ENCODE measurements at regions not wholly inside any gene's neighbourhood (a gene's known extent, or its start where the extent isn't known, plus 50 kb on each side); places are given as distances from the start of the nearest gene placed in this dataset.
A peak's percentile ranks its signal among the peaks of the same experiment; 100 is the strongest.

DNA sequence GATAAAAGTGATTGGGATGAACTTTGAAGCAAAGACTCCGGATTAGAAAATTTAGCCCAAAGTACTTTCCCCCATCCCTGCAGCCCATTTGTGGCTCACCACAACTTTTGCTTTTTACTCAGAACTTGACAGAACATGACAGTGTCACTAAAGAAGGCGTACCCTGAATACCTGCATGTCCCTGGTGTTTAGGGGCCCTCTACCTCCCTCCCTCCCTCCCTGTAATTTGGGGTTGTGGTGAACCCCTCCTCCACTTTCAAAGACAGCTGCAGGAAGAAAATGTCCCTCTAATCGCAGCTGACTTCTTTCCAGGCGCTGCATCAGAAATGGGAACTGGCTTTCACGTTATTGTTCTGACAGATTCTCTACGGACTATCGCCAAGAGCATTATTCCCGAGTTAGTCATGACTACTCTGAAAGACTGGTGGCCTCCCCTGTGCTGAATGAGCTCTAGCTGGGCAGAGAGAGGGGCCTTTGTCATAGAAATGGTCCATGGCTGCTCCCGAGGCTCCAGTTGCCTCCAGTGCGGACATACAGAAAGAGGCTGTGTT lies 93.2 kb upstream of the ARHGEF3 start:
- no peak for DNase-seq (ENCODE audit: low read depth)

DNA sequence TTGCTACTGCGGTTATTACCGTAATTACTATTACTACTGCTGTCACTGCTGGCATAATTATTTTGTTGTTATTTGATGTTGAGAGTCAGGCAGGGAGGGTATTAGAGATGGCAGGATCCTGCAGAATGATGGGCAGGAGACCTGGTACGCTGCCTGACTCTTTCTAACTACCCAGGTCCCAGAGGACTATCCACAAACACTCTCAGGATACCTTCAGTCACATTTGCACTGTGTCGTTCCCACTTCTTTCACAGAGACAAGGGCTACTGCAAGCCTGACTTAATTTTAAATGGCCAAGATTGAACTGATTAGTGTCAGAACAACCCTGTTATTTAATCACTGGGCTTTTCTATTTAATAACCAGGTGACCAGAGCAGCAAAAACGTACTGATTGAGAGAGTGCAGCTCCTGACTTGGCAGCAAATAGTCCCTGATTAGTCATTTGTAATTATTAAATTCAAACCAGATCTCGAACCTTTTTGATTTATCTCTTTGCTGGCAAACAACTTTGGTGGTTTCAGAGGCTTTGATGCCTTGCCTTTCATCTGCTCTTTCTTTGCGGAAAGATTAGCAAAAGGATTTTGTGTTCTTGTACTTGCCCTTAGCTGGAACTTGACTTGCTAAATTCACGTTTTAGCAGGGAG lies 88.8 kb upstream of the ARHGEF3 start:
- no peak for DNase-seq (ENCODE audit: low read depth)

DNA sequence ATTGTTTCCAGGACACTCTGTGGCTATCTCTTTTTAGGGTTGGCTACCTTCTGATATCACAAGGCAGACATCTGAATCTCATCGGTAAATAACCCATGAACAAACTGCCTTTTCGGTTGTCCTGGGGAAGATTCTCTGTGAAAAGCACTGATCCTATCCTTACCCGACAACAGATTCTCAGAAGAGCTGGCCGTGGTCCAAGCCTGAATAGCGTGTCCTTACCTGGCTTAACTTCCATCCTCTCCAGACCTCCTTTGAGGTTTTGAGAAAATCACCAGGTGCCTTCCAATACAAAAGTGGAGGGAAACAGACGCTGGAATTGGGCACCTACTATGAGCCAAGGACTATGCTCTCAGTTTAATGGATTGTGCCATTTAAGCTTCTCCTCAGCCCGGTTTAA lies 87.4 kb upstream of the ARHGEF3 start:
- DNase-seq (ENCODE audit: low read depth) = no peak

DNA sequence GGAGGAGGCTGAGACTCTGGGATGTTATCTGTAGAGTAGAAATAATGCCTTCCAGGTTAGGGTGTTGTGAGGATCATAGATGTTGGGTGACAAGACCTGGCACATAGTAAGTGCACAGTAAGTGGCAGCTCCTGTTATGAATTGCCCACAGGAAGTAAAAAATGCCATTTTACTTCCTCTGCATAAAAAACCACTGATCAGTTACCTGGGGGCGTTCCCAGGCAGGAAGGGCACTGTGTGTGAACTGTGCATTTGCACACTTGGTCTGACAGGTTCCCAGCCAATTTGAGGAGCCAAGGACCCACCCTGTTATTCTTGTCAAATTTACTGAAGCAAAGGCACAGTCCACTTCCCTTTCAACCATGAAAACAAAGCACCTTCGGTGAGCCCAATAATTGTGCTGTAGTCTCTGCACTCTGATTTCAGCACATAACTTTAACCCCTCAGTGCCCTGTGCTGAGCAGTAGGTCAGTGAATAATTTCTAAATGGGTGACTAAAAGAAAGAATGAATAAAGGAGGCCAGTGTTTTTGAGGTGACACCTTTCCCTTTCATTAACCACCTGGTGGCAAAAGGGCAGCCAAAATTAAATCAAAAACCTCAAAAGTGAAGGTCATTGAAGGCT lies 85.8 kb upstream of the ARHGEF3 start:
- no peak for DNase-seq (ENCODE audit: low read depth)

DNA sequence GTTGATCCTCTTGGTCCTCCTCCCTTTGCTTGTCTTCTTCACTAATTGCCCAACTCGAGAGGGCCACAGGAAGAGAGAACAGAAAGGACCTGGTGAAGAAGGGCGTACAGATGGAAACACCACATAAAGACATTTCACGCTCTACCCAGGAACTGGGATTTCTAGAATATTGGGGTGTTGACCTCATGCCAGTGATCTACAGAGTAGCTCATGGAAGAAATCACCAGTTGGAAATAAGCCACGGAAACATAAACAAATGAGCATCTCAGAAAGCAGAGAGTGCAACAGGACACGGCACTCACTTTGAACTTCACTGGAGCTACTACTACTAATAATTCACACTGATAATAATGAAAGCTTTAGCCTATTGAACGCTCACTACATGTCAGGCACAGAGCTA lies 84.6 kb upstream of the ARHGEF3 start:
- DNase-seq (ENCODE audit: low read depth) = no peak

DNA sequence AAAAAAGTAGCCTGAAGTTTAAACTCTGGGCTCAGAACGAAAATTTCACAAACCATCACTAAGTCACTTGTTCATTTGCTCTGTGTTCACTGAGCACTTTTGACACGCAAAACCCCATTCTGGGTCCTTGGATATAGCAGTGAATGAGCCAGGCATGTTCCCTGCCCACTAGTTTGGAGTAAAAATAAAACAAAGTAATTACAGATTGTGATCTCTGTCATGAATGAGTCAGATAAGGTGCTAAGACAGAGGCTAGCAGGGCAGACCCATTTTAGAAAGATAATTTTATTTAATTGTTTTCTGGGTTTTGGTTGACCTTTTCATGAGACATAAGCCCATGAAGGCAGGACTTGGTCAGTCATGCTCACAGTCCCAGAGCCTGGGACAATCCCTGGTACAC lies 84.1 kb upstream of the ARHGEF3 start:
- no peak for DNase-seq (ENCODE audit: low read depth)

DNA sequence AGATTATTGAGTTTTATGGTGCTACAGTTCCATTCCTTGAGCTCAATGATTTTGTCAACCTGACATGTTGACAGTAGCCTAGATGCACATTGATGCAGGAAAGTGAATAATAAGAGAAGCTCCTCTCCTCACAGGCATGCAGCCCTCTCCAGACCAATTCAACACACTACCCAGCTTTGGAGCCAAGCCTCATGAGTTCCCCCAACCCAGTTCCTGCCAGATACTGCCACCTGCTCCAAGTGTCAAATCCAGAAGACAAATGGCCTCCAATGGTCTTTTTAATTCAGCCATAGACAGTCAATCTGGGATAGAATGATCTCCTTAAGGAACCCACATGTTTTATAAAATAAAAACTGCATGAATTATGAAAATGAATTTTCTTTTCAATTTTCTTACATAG lies 83.7 kb upstream of the ARHGEF3 start:
- no peak for DNase-seq (ENCODE audit: low read depth)

DNA sequence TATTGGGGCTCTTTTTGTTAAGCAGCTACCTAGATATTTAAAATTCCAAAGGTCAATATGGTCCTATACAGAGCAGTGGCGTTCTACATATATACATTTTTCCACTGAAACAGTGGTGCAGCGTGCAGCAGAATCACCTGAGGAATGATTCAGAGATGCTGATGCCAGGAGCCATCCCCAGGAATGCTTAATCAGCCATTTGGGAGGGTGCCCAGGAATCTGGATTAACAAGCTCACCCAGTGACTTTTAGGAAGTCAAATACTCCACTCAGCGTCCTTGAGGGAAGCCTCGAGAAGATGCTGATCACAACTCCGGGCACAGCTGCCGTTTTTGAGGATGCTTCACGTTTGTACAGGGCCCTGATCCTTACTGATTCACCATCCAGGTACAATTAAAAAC lies 82.6 kb upstream of the ARHGEF3 start:
- DNase-seq (ENCODE audit: low read depth) = no peak

DNA sequence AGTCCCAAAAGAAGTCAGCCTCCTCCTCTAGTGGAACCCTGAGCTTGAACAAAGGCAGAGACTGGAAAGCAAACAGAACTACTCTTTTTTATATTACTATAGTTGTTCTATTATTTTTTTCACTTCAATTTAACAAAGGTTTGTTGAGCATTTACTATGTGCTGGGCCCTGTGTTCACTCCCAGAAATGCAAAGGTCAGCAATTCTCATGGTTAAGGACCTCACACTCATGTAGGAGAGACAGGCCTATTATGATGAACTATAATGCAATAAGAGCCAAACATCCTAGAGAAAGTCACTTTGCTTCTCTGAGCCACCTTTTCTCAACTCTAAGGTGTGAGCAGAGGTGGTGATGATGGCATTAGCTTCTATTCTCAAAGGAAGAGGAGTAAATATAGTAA lies 82.1 kb upstream of the ARHGEF3 start:
- DNase-seq (ENCODE audit: low read depth) = no peak

DNA sequence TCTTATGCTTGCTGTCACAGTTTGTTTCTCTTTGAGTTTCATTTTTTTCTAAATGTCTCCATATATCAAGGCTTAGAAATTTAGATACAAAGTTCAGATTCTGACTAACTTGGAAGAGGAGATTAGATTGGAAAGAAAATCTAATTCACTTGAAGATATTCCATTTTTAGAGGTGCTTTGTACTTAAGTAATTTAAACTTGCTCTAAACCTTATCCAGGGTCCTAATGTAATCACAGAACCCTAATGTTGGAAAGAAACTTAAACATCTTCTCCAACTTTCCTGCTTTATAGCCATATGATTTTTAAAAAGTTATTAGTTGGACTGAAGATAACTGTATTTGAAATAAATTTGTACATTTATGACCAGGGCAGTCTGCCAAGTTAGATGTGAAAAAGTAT lies 81.1 kb upstream of the ARHGEF3 start:
- no peak for DNase-seq (ENCODE audit: low read depth)

DNA sequence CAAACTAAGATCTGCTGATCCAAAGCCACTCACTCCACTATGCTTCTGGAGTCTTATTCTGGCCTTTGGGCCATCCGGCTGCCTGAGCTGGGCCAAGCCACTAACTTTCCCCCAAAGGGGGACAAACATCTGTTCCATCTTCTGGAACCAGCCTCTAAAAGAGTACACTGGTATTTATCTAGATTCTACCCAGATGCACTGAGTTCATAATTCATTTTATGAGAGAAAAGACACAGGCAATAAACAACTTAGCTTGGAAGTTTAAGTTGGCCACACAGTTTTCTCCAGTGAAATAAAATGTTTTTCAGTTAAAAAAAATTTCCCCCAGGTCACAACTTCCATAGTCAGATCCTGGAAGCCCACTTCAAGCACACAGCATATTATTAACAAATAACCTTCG lies 80.1 kb upstream of the ARHGEF3 start:
- DNase-seq (ENCODE audit: low read depth) = no peak

DNA sequence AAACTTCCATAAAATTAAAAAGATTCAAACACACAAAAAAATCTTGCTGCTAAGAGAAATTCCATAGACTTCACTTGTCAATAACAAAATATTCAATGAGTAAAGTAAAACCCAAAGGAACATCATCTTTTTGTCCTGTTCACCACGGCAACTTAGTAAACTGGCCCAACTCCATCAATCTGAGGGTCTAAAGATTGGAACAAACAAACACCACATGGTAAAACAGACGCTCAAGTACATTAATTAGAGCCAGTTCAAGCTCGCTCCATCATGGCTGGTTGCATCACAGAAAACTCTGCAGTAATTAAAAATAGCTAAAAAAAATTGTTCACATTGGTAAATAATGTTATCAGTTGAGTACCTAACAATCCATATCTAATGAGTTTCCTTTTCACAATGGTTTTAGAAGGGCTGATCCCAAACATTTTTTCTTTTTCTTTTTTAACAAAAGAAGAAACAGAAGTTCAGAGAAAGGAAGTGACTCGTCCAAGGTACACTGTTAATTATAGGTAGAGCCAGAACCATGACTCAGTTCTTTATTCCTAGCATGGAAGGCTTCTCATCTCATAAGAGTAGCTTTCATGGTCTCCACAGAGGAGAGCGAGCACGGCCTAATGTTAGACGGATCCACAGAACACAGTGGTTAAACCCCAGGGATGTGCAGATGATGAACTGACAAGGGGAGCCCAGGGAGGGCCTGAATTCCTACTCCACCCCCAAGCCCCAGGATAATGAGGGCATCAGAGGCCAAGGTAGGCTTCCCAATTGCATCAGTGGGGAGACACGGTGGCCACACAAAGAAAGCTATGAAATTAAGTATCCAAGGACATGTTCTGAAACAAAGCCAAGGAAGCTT lies 79.2 kb upstream of the ARHGEF3 start:
- DNase-seq (ENCODE audit: low read depth) = no peak

DNA sequence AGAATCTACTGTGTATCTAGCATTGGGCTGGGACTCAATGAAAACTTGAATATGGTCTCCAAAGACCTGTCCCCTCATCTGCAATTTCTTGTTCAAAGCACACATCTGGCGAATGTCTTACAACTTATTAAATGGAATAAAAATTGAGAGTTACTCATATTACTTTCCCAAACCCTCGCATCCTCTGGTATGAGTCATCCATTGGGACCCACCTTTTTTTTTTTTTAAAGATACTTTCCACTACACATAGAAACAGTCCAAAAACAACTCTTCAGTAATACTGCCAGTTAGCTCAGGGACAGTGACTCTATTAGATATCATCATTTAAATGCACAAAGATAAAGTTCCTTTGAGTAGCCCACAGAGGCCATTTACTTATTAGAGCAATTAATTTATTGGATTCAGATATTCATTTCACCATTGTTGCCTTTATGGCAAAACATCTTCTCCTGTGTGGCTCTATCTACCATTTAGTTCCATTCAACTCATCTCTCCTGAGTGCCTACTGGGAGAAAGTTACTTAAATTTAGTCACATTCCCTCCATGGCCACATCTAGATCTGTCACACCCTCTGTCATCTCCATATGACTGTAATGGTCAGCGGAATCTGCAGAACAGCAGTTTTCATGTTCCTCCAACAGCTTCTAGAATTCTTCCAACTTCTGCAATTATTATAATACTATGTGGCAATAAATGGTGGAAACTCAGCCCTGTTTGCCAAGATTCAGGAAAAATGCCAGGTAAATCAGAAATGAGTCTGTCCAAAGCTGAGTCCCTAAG lies 77.9 kb upstream of the ARHGEF3 start:
- DNase-seq (ENCODE audit: low read depth) = no peak

DNA sequence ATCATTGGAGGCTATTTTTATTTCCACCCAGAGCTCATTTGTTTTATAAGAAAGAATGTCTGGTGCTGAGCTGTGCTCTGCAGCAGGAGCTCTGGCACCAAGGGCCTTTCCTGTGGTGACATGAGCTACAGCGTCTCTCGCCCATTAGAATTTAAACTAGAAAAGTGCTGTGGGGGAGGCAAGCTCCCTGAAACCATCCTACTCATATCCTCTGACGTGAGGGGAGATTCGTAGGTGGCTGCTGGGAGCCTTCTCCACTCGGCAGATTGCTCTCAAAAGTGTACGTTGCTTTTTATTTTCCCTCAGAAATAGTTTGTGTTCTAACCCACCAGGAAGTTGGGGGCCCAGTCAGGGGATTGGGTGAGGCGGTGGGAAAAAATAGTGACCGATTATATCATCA lies 76.3 kb upstream of the ARHGEF3 start:
- peak; percentile 58 for DNase-seq (ENCODE audit: low read depth)

DNA sequence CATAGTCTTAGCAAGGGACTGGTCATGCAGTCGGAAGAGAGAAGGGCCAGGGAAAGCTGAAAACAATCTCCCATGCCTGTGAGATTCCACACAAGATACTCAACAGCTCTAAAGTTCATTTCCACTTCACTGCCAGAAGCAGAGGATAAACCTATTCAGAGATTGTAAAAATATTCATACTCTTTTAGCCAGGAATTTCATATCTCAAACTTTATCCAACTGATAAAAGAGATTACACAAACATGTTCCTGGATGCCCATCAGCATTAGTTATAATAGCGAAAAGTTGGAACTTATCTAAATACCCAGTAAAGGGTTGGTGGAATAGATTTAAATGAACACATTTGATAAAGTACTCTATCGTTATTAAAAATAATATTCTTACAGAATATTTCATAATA lies 75.2 kb upstream of the ARHGEF3 start:
- DNase-seq (ENCODE audit: low read depth) = no peak

DNA sequence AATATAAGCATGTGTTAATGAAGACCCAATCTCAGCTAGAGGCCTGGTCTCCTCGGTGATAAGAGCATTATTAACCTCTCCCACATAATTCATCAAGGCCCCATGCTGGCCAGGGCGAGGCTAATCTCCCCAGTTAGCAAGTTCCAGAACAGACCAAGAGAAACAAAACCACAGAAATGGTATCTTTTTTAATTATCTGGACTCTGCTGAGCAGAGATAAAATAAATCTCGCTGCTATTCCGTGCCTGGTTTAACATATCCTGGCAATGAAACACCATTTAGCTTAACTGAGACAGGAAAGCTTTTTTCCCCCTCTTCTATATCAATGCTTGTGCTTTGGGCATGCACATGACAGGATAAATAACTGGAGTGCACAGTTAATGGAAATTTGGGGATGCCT lies 72.5 kb upstream of the ARHGEF3 start:
- DNase-seq (ENCODE audit: low read depth) = no peak

DNA sequence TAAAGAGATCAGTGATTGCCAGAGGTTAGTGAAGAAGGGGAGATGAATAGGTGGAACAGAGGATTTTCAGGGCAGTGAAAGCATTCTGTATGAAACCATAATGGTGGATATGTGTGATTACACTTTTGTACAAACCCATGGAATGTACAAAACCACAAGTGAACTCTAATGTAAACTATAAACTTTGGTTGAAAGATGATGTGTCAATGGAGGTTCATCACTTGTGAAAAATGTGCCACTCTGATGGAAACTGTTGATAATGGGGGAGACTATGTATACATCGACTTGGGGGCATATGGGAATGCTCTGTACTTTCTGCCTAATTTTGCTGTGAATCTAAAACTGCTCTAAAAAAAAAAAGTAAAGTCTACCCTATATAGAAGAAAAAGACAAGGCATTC lies 68.7 kb upstream of the ARHGEF3 start:
- no peak for DNase-seq (ENCODE audit: low read depth)

DNA sequence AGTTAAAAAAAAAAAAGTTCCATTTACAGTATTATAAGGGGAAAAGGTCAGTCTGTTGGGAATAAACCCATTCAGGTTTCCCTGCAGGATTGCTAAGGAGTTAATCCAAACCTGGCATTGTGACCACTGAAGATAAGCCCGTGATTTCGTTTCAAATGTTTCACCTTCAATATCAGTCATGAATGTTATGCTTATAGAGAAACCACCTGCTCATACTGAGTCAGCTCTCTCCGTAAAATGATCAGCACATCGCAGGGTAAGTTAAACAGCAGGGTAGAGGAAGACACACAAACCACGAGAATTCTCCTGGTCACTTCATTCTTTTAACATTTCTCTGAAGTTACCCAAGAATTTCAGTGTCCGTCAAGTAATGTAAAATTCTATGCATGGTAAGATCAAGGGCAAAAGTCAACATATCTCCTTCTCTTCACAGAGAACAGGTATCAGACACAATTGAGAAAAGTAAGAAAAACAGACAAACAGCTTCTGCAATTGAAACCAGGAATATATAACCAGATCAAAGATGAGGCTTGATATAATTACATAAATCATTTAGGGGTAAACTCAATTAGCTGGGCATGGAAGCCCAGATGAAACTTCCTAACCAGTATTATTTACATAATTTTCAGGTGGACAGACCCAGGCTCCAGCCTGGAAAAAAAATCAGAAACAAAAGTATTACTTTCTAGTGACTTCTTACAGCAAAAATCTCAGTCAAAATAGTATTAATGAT lies 67.6 kb upstream of the ARHGEF3 start:
- no peak for DNase-seq (ENCODE audit: low read depth)

DNA sequence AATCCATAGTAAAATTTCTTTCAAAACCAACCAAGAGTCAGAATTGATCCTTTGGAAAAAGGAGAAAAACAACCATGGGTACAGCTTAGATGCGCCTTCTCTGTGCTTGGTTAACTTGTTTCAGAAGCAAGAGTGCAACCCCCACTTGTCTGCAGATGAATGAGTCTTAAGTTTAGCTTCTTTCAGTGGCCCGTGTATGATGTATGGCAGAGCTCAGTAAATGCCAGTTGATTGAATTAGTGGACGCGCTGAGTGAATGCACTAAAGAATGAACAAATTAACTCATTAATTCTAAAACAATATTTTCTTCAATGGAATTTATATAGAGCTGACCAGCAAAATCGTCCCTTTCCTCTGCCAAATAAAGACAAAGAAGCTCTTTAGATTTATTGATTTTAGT lies 67.0 kb upstream of the ARHGEF3 start:
- DNase-seq (ENCODE audit: low read depth) = no peak

DNA sequence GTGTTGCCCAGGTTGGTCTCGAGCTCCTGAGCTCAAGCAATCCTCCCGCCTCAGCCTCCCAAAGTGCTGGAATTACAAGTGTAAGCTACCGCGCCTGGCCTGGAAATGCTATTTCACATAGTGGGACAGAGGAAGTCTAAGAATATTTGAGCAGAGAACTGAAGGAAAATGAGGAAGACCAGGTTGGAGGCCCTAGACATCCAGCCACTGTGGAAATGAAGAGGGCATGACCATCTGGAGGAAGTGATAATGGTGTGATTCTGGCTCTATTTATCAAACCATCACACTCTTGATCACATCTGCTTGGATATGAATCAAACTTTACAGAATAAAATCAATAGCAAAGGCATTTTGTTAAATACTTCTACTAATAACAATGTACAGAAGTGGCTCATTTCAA lies 65.9 kb upstream of the ARHGEF3 start:
- DNase-seq (ENCODE audit: low read depth) = no peak

DNA sequence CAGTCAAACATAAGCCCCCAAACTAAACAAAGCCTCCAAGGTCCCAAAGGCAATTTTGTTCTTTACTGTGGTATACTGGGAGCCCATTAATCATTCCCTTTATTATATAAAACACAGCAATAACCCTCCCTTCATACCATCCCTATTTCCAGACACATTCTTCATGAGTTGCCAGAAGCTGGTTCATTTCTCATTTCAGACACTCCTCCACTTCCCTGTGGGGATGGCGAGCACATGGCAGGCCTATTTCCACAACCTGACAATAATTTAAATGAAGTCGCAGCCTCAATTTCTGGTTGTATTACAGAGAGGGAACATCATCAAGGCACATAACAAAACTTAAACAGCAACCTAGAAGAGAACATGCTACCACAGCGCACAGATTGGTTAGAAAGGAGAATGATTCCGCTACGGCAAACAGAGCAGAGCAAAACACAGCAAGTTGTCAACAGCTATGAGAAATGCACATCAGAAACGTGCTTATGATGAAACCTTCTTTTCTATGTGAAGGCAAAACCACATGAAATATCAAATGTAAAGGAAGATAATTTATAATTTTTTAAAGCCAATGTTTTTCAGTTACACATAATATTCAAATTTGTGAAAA lies 63.3 kb upstream of the ARHGEF3 start:
- no peak for DNase-seq (ENCODE audit: low read depth)
